T-helper 1 cell treated with Interleukin-12 subunit alpha and Interleukin-12 subunit beta and Interleukin-4 antibody, amounts not matched to agents 30 μg/mL and 1 μg/mL, for 36 hours (primary cell): ENCODE measurements at regions not wholly inside any gene's neighbourhood (a gene's known extent, or its start where the extent isn't known, plus 50 kb on each side); places are given as distances from the start of the nearest gene placed in this dataset.
A peak's percentile ranks its signal among the peaks of the same experiment; 100 is the strongest.

Experiments
- H3K27ac Mint-ChIP-seq: one replicate; pipeline ENCODE4 v1.8.0; 2021; ENCODE audit warnings: mild to moderate bottlenecking, mixed read lengths
- H3K27me3 Mint-ChIP-seq: one replicate; pipeline ENCODE4 v1.8.0; 2021; ENCODE audit warnings: low read depth, mixed read lengths
- H3K36me3 Mint-ChIP-seq: one replicate; pipeline ENCODE4 v1.8.0; 2021; ENCODE audit warnings: low read depth, mixed read lengths
- H3K4me1 Mint-ChIP-seq: one replicate; pipeline ENCODE4 v1.8.0; 2021; ENCODE audit warnings: low read depth, mixed read lengths
- H3K4me3 Mint-ChIP-seq: one replicate; pipeline ENCODE4 v1.8.0; 2021; ENCODE audit warnings: mild to moderate bottlenecking, moderate library complexity, mixed read lengths
- H3K9me3 Mint-ChIP-seq: one replicate; pipeline ENCODE4 v1.8.0; 2021; ENCODE audit warnings: mixed read lengths

DNA sequence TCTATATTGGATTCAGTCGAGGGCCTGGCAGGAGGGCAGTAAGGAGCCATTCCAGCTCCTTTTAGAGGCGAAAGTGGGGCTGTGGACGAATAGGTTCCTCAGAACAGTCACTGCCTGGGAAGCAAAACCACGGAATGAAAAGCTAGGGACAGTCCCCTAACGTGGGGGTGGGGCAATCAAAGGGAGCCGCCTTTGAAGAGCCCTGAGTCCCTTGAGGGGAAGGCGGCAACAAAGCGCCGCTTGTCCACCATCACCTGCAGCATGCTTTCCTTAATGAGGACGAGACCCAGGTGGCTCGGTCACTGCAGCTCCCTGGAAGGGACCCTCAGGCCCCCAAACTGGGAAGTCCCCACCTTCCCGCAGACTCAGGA is 184.7 kb downstream of the ETS2 start:
- H3K36me3 Mint-ChIP-seq, result peaks cover 4% of the 10 kb centered on the region
- H3K4me3 Mint-ChIP-seq, result no peak overlapping the region
- no peaks in the 10 kb centered on the region for H3K9me3 Mint-ChIP-seq
- H3K27me3 Mint-ChIP-seq, result peaks cover 6% of the 10 kb centered on the region
- H3K4me1 Mint-ChIP-seq, result peaks cover 15% of the 10 kb centered on the region
- no peak overlapping the region for H3K27ac Mint-ChIP-seq

DNA sequence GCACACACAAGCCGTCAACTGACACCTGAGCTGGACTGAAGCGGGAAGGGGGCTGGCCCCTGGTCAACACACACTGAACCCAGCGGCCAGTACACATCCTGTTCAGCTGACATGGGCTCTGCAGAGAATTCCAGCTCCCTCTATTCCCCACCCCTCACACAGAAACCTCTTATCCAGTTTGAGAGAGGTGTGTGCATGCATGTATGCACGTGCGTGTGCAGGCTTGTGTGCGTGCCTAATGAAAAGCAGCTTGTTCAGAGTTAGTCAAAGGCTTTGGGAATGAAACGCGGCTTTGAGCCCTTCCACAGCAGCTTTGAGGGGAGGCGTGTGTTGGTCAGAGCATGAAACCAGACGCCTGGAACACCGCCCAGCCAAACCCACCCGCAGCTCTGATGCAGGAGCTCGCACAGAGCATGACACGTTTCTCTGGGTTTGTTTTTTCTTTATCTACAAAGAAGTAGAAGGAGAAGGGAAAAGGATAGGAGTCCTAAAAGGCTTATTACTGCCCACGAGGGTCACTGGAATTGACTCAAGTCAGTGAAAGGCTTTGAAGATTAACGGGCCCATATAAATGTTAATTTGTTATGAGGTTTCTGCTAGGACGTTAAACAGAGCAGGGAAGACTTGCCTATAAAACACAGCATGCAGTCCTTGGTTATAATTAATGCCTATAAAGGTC is 184.2 kb downstream of the ETS2 start:
- H3K4me3 Mint-ChIP-seq, result no peak overlapping the region
- no peaks in the 10 kb centered on the region for H3K9me3 Mint-ChIP-seq
- no peak overlapping the region for H3K27ac Mint-ChIP-seq
- H3K36me3 Mint-ChIP-seq, result peaks cover 4% of the 10 kb centered on the region
- peaks cover 20% of the 10 kb centered on the region for H3K4me1 Mint-ChIP-seq
- H3K27me3 Mint-ChIP-seq, result peaks cover 6% of the 10 kb centered on the region

DNA sequence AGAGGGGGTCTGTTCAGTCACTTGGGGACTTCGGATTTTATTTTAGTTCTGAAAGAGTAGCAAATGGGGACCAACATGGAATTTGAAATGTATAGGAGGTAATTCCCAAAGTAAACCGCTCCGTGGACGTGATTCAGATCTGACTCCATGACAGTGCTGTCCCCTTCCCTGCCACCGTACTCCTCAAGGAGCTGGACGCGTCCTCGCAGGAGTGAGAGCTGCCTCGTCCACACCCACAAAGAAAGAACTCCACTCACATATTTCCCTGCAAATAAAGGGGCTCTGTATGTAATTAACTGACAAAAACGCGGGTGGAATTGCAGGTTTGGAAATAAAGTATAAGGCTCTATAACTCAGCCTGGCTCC is 183.6 kb downstream of the ETS2 start:
- no peak overlapping the region for H3K27ac Mint-ChIP-seq
- peaks cover 4% of the 10 kb centered on the region for H3K36me3 Mint-ChIP-seq
- H3K9me3 Mint-ChIP-seq, result no peaks in the 10 kb centered on the region
- no peak overlapping the region for H3K4me3 Mint-ChIP-seq
- H3K27me3 Mint-ChIP-seq, result peaks cover 6% of the 10 kb centered on the region
- H3K4me1 Mint-ChIP-seq, result peaks cover 25% of the 10 kb centered on the region

DNA sequence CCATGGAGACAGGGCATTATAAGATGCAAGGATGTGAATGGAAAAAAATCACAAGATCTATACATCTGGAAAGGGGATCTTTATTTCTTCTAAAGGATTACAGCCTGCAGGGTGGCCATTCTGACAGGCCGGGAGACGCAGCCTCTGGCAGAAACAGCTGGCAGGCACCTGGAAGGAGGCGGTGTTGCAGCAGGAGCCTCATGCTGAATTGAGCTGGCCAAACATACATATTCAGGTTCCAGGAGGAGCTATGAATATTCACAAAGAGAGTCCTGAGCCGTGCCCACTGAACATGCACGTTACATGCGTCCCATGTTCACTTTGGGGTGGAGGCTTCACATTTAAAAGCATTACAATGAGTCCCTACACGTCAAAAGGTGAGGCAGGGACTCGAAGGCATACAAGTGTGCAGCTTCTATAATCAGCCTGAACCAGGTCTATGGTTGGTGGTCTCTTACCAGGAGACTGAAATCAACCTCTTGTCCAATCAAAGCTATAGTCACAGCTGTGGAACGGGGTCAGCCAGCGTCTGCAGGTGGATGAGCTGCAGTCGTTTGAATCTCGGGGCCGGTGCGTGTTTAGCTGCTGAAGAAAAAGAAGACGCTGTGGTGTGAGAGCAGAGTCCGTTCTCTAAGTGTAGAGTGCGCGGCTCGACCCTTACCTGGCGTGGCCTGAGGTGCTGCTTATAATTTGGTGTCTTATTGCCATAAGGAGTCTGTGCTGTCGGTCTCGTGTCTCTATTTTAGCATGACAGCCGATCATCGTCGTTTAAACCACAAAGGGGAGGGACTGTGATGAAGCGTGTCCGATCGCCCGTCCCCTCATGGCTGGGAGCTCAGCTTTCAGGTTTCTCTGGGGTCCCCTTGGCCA is 183.0 kb downstream of the ETS2 start:
- Mint-ChIP-seq H3K4me1 (peaks cover 30% of the 10 kb centered on the region), H3K27me3 (peaks cover 6% of the 10 kb centered on the region), H3K9me3 (peaks cover under 1% of the 10 kb centered on the region), H3K4me3 (no peak overlapping the region), H3K27ac (no peak overlapping the region), H3K36me3 (peaks cover 4% of the 10 kb centered on the region)

DNA sequence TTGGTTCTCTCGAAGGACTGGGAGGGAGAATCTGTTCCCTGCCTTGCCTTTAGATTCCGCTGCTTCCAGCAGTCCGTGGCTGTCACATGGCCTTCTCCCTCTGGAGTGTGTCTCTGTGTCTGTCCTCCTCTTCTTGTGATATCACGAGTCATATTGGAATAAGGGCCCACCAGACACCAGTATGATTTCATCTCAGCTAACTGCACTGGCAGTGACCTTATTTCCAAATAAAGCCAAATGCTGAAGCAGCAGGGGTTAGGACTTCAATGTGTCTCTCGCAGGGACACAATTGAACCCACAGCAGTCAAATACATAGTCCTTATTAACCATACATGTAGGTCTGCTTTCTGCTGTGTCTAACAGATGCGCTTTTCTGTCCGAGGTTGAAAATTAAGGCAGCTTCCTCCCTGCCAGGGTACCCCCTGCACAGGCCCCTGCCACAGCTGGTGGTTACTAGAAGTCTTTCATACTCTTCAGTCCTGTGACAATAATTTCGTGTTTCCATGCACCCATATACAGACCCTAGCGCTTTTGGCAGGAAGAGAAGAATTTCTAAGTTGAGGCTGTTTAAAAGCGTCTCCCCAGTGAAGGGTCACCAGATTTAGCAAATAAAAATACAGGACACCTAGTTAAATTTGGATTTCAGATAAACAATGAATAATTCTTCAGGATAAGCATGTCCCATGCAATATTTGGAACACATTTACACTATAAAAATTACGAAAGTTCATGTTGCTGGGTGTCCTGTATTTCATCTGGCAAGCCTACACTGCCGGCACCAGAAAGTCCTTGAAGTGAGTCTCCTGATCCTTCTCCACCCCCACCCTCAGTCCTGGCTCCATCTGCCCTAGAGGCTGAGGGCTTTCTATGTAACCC is 182.1 kb downstream of the ETS2 start:
- peaks cover 4% of the 10 kb centered on the region for H3K36me3 Mint-ChIP-seq
- peaks cover 3% of the 10 kb centered on the region for H3K9me3 Mint-ChIP-seq
- no peak overlapping the region for H3K27ac Mint-ChIP-seq
- no peak overlapping the region for H3K4me3 Mint-ChIP-seq
- peaks cover 6% of the 10 kb centered on the region for H3K27me3 Mint-ChIP-seq
- peaks cover 30% of the 10 kb centered on the region for H3K4me1 Mint-ChIP-seq

DNA sequence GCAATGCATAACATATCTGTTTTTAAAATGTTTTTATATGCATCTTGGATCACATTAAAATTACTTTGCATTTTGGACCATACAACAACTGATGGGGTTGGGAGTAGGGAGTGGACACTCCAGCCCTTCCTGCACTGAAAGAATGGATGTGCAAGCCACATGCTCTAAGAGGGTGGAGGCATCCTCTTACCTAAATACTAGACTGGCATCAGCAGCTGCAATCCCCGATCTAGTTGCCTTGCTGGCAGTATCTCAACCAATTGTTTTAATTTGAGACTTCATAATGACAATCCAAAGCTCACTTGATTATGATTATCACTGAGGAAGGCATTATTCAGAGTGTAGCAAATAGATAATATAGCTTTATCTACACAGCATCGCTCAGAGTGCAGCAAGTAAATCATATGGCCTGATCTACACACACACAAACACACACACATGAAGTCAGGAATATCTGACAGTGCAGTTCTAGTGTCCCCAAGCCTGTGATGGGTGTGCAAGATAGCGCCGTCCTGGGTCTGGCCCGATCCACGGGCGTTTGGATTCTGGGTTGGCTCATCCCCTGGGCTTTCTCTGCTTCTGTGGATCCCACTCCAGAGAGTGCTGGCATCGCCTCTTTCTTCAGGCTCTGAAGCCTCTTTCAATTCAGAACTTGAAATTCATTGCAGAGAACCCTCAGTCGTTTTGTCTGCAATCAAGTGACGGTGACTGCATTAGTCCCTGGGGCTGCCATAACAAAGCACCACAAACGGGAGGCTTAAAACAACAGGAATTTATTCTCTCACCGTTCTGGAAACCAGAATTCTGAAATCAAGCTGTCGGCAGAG is 181.3 kb downstream of the ETS2 start:
- H3K9me3 Mint-ChIP-seq, result peaks cover 3% of the 10 kb centered on the region
- no peak overlapping the region for H3K27ac Mint-ChIP-seq
- no peak overlapping the region for H3K4me3 Mint-ChIP-seq
- H3K27me3 Mint-ChIP-seq, result peaks cover 6% of the 10 kb centered on the region
- H3K36me3 Mint-ChIP-seq, result peaks cover 4% of the 10 kb centered on the region
- peaks cover 30% of the 10 kb centered on the region for H3K4me1 Mint-ChIP-seq

DNA sequence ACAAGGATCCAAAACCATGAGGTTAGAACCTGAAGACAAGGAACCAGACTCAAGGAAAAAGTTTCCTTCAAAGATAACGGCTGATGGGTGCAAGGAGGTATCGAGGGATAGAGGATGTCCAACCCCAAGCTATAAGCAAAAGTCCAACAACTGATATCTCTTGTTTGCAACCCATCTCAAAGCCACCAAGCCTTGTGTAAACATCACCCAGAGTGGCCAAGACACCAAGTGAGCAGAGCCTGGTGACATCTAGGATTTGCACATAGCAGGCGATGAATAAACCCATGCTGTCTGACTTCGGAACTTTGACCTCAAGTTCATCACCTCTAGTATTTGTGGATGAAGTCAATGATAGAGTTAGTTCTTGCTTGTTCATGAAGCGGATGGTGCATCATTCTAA is 180.7 kb downstream of the ETS2 start:
- H3K4me1 Mint-ChIP-seq, result peaks cover 34% of the 10 kb centered on the region
- H3K36me3 Mint-ChIP-seq, result peaks cover 4% of the 10 kb centered on the region
- H3K9me3 Mint-ChIP-seq, result peaks cover 3% of the 10 kb centered on the region
- H3K4me3 Mint-ChIP-seq, result no peak overlapping the region
- H3K27me3 Mint-ChIP-seq, result peaks cover 6% of the 10 kb centered on the region
- H3K27ac Mint-ChIP-seq, result peak overlapping the region; percentile 91

DNA sequence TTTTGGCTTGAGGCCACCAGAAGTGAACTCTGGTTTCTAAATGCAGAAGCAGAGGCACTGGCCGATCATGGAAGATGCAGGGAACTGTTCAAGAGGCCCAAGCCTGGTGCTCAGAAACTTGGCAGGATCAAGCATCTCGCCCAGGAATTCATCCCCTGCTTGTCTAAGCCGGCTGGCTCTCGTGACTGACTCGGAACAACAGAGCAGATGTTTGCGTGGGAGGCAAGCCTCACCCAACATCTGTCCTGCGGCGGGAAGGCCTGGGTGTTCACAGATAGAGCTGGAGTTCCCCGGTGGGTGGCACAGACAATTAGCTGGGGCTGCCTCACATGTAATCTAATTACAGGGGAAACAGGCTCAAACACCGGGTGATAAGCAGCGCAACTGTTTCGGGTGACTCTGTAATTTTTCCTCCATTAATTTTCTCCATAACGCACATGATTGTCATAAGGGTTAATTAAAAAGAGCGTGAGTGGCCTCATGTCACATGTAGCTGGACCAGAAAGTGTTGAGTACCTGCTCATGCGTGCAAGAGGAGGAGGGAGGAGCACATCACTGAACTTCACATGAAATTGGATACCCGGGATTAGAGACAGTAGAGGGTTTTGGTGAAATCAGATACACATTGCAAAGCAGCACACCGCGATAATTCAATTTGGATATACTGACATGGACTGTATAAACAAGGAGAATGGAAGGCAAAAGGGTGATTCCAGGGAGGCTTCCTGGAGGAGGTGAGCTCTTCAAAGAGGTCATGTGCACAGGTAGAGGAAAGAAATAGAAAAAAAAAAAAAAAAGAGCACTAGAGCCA is 180.0 kb downstream of the ETS2 start:
- peak overlapping the region; percentile 73 for H3K4me3 Mint-ChIP-seq
- peak overlapping the region; percentile 91 for H3K27ac Mint-ChIP-seq
- peaks cover 6% of the 10 kb centered on the region for H3K27me3 Mint-ChIP-seq
- peaks cover 4% of the 10 kb centered on the region for H3K36me3 Mint-ChIP-seq
- H3K4me1 Mint-ChIP-seq, result peaks cover 35% of the 10 kb centered on the region
- peaks cover 3% of the 10 kb centered on the region for H3K9me3 Mint-ChIP-seq

DNA sequence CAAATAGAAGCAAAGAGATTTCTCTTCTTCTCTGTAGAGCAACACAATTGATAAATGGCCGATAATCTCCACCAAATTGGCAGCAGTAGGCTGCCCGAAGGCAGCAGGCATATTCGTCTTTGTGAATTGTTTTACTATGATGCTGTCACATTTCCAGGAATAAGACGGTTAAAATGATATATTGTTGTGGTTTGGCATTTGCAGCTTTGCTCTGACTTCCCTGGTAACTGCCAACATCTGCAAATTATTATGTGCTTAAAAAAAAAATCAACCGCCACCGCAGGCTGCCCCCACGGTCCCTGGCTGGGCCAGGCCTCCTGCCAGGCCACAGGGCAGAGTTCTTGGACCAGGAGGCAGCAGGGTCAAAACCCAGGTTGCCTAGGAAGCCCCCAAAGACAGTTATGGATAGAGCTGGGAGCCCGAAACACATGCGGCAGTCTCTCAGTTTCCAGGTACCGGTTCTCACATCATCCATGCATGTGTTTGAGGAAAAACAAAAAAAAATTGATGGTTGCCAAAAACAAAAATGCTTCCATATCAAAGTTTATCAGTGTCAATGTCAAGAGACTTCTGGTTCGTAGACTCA is 179.3 kb downstream of the ETS2 start:
- Mint-ChIP-seq H3K4me3 (peak overlapping the region; percentile 73), H3K36me3 (peaks cover 4% of the 10 kb centered on the region), H3K27ac (peak overlapping the region; percentile 91), H3K9me3 (peaks cover 3% of the 10 kb centered on the region), H3K4me1 (peaks cover 42% of the 10 kb centered on the region), H3K27me3 (peaks cover 6% of the 10 kb centered on the region)

DNA sequence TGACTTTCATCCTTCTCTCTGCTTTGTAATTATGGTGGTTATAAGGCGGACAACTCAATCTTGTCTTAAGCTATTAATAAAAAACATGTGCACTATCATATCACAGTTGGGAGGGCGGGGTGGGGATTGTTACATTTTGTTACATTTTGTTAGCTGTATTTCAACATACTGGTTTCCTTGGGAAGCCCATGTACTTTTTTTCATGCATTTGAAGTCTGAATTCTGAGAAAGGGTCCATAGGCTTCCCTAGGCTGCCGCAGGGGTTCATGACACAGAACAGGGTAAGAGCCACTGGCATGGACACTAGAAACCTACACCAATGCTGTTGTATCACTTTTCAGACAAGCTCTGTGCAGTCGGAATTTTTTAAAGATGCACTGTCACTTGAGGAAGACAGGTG is 178.8 kb downstream of the ETS2 start:
- H3K4me3 Mint-ChIP-seq, result peak overlapping the region; percentile 73
- H3K36me3 Mint-ChIP-seq, result peaks cover 4% of the 10 kb centered on the region
- H3K27ac Mint-ChIP-seq, result peak overlapping the region; percentile 91
- H3K4me1 Mint-ChIP-seq, result peaks cover 46% of the 10 kb centered on the region
- H3K27me3 Mint-ChIP-seq, result peaks cover 6% of the 10 kb centered on the region
- peaks cover 3% of the 10 kb centered on the region for H3K9me3 Mint-ChIP-seq

DNA sequence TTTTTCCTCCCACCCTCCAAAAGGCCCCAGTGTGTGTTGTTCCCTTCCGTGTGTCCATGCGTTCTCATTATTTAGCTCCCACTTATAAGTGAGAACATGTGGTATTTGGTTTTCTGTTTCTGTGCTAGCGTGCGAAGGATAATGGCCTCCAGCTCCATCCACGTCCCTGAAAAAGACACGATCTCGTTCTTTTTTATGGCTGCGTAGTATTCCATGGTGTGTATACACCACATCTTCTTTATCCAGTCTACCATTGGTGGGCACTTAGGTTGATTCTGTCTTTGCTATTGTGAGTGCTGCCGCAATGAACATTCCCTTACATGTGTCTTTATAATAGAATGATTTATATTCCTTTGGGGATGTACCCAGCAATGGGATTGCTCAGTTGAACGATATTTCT is 177.8 kb downstream of the ETS2 start:
- H3K27ac Mint-ChIP-seq, result peak overlapping the region; percentile 13
- peaks cover 4% of the 10 kb centered on the region for H3K36me3 Mint-ChIP-seq
- no peaks in the 10 kb centered on the region for H3K27me3 Mint-ChIP-seq
- H3K4me3 Mint-ChIP-seq, result no peak overlapping the region
- H3K4me1 Mint-ChIP-seq, result peaks cover 46% of the 10 kb centered on the region
- peaks cover 3% of the 10 kb centered on the region for H3K9me3 Mint-ChIP-seq

DNA sequence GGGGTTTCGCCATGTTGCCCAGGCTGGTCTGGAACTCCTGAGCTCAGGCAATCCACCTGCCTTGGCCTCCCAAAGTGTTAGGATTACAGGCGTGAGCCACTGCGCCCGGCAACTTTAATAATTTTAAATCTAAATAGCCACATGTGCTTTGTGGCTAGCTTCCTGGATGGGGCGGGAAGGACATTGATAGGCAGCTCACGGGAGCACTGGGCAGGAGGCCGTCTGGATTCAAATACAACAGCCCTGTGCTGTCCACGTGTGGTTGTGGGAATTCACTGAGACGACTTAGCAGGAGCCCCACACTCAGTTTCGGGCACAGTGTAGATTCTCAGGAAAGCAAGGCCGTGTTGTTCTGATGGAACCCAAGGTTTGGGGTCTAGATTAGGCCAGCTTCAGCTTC is 177.1 kb downstream of the ETS2 start:
- H3K4me1 Mint-ChIP-seq, result peaks cover 48% of the 10 kb centered on the region
- peaks cover 4% of the 10 kb centered on the region for H3K36me3 Mint-ChIP-seq
- no peaks in the 10 kb centered on the region for H3K27me3 Mint-ChIP-seq

DNA sequence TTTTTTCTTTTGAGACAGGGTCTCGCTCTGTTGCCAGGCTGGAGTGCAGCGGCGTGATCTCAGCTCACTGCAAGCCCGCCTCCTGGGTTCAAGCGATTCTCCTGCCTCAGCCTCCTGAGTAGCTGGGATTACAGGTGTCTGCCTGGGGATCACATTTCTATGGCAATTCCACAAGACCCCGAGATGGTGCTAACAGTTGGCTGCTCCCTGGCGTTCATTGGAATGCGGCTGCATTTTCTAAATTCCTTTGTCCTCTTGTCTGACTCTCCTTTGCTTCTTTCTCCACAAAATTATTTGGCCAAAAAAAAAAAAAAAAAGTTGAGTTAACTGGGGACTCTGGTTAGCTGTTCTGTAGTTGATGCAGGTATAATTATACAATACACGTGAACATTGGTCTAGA is 176.4 kb downstream of the ETS2 start:
- H3K9me3 Mint-ChIP-seq, result peaks cover 3% of the 10 kb centered on the region
- H3K36me3 Mint-ChIP-seq, result peaks cover 4% of the 10 kb centered on the region
- peaks cover 48% of the 10 kb centered on the region for H3K4me1 Mint-ChIP-seq
- no peak overlapping the region for H3K4me3 Mint-ChIP-seq
- no peak overlapping the region for H3K27ac Mint-ChIP-seq
- no peaks in the 10 kb centered on the region for H3K27me3 Mint-ChIP-seq

More for the DNA sequence above, 177.1 kb downstream of the ETS2 start:
- Mint-ChIP-seq H3K4me3 (no peak overlapping the region), H3K27ac (no peak overlapping the region), H3K9me3 (peaks cover 3% of the 10 kb centered on the region)
